K562 (cell line): ENCODE measurements at regions not wholly inside any gene's neighbourhood (a gene's known extent, or its start where the extent isn't known, plus 50 kb on each side); places are given as distances from the start of the nearest gene placed in this dataset.

Source experiments
- ATAC-seq: fragments of 200-7000 bp; cut with Tn5 transposase; 3 replicates; pipeline ENCODE4 v1.9.1; 2020; ENCODE audit warnings: moderate library complexity
- BruUV-seq: library from RNA; stranded (reverse); fragments of 400-500 nt; replicated peaks from 2 replicates; lab custom pipeline; 2021; lab: Mats Ljungman, UMichigan
- CTCF ChIA-PET: fragments of 300-600 bp; formaldehyde crosslinking; extraction: SDS; loops from one replicate; lab custom pipeline; 2021; ENCODE audit warnings: low intra/inter-chr PET ratio; lab: Yijun Ruan, JAX
- POLR2A ChIA-PET: fragments of 300-600, 350-650 bp; sonication (Branson Sonifier 250); formaldehyde crosslinking; extraction: SDS; loops from one replicate; lab custom pipeline; 2021; ENCODE audit warnings: antibody characterized with exemption, inconsistent platforms; lab: Yijun Ruan, JAX
- DNase-seq, 4 experiments: peaks; one replicate each; pipeline versions ENCODE4 v3.0.0 to v3.0.0-alpha.2; 2011 to 2018; ENCODE audit warnings: low spot score in 3 of 4, mixed read lengths in 3 of 4; ENCODE audit errors: extremely low read depth in 1 of 4
- FAIRE-seq: peaks from 2 replicates; lab custom pipeline; 2011; peaks lifted over from hg19 to GRCh38; lab: Jason Lieb, UNC
- H2AFZ ChIP-seq: 2 replicates; pipeline ENCODE4 v1.6.0; 2011; ENCODE audit warnings: low read depth, low read length, control low read depth, inconsistent platforms
- H3K27ac ChIP-seq: fragments of 200-600 bp; 3 replicates; pipeline ENCODE4 v1.8.0; 2011; ENCODE audit warnings: low read depth, mild to moderate bottlenecking, control low read depth, inconsistent platforms, low read length, moderate library complexity, mixed read lengths; ENCODE audit errors: extremely low read depth
- H3K27me3 ChIP-seq, 2 experiments: fragments of 300-600 bp in 1 of 2; 2 replicates in 1 of 2; 3 replicates in 1 of 2; pipeline versions ENCODE4 v1.6.0 to v1.8.0; 2011; ENCODE audit warnings: inconsistent platforms in 2 of 2, low read length in 2 of 2, mild to moderate bottlenecking in 1 of 2, mixed read lengths in 1 of 2, moderate library complexity in 1 of 2; ENCODE audit not compliant: control insufficient read depth in 2 of 2, insufficient read depth in 2 of 2
- H3K36me3 ChIP-seq: fragments of 300-600 bp; 3 replicates; pipeline ENCODE4 v1.8.0; 2011; ENCODE audit warnings: mild to moderate bottlenecking, low read length, inconsistent platforms; ENCODE audit not compliant: control insufficient read depth, insufficient read depth
- H3K4me1 ChIP-seq, 2 experiments: fragments of 200-600 bp in 1 of 2; replicated peaks in 1 of 2; 2 replicates in 1 of 2; 3 replicates in 1 of 2; pipeline versions ENCODE4 v1.5.1 to v1.8.0; 2011; ENCODE audit warnings: inconsistent platforms in 2 of 2, low read length in 2 of 2, mild to moderate bottlenecking in 1 of 2, mixed read lengths in 1 of 2, moderate library complexity in 1 of 2; ENCODE audit not compliant: control insufficient read depth in 2 of 2, insufficient read depth in 2 of 2
- H3K4me2 ChIP-seq: 2 replicates; pipeline ENCODE4 v1.6.1; 2011; ENCODE audit warnings: low read length, control low read depth, inconsistent platforms, mixed read lengths; ENCODE audit not compliant: insufficient read depth
- H3K4me3 ChIP-seq: fragments of 200-600 bp; sonication (generic), shearing (Covaris generic); 2 replicates; pipeline ENCODE4 v1.5.1; 2016; ENCODE audit warnings: control low read depth, inconsistent platforms
- H3K79me2 ChIP-seq: fragments of 200-600 bp; 3 replicates; pipeline ENCODE4 v1.8.0; 2011; ENCODE audit warnings: low read length, inconsistent platforms; ENCODE audit not compliant: control insufficient read depth, insufficient read depth
- H3K9ac ChIP-seq, 2 experiments: 2 replicates each; pipeline versions ENCODE4 v1.6.0 to v1.6.1; 2011; ENCODE audit warnings: low read depth in 2 of 2, low read length in 2 of 2, control low read depth in 1 of 2, inconsistent platforms in 1 of 2, mild to moderate bottlenecking in 1 of 2, mixed read lengths in 1 of 2; ENCODE audit not compliant: insufficient read depth in 1 of 2
- H3K9me1 ChIP-seq: one replicate; pipeline ENCODE4 v1.6.0; 2011; ENCODE audit warnings: inconsistent platforms, mild to moderate bottlenecking, low read length, moderate library complexity; ENCODE audit not compliant: control insufficient read depth, insufficient read depth
- H3K9me3 ChIP-seq: replicated peaks from 2 replicates; pipeline ENCODE4 v1.5.1; 2011; ENCODE audit warnings: low read depth, low read length, inconsistent platforms; ENCODE audit not compliant: control insufficient read depth, insufficient read depth
- H4K20me1 ChIP-seq: replicated peaks from 2 replicates; pipeline ENCODE4 v1.6.1; 2011; ENCODE audit warnings: low read length, inconsistent platforms, mixed read lengths; ENCODE audit not compliant: control insufficient read depth, insufficient read depth
- CHD2 ChIP-seq: IDR thresholded peaks from 2 replicates; pipeline ENCODE4 v1.6.1; 2011; ENCODE audit warnings: low read depth, low read length
- HMBOX1 ChIP-seq: sonication (generic); IDR thresholded peaks from 2 replicates; pipeline ENCODE4 v1.6.1; 2016
- KLF1 ChIP-seq: fragments of 450-650 bp; IDR thresholded peaks from 2 replicates; pipeline ENCODE4 v1.6.1; 2016; ENCODE audit warnings: missing genetic modification characterization, missing compliant biosample characterization
- NBN ChIP-seq: fragments of 450-650 bp; IDR thresholded peaks from 2 replicates; pipeline ENCODE4 v1.6.1; 2016; ENCODE audit warnings: low read depth, mild to moderate bottlenecking
- NFRKB ChIP-seq: fragments of 450-650 bp; IDR thresholded peaks from 2 replicates; pipeline ENCODE4 v1.6.1; 2016; ENCODE audit warnings: low read depth
- PBX2 ChIP-seq, 2 experiments: IDR thresholded peaks in 1 of 2; conservative IDR thresholded peaks in 1 of 2; 2 replicates each; pipeline ENCODE4 v1.6.1; 2016; ENCODE audit warnings: low read depth in 2 of 2, mild to moderate bottlenecking in 1 of 2, missing compliant biosample characterization in 1 of 2, missing genetic modification characterization in 1 of 2, moderate library complexity in 1 of 2
- RB1 ChIP-seq: fragments of 450-650 bp; IDR thresholded peaks from 2 replicates; pipeline ENCODE4 v1.6.1; 2017; ENCODE audit warnings: low read depth, mild to moderate bottlenecking
- RFX7 ChIP-seq: fragments of 250-450 bp; sonication (Bioruptor Pico); IDR thresholded peaks from 2 replicates; pipeline ENCODE4 v1.5.1; 2021; ENCODE audit warnings: mild to moderate bottlenecking
- SMARCE1 ChIP-seq: fragments of 450-650 bp; IDR thresholded peaks from 2 replicates; pipeline ENCODE4 v1.7.1; 2016; ENCODE audit warnings: mild to moderate bottlenecking
- TRIM28 ChIP-seq: fragments of 450-650 bp; IDR thresholded peaks from 2 replicates; pipeline ENCODE4 v1.6.1; 2017
- ZBTB5 ChIP-seq: fragments of 450-650 bp; IDR thresholded peaks from 2 replicates; pipeline ENCODE4 v1.6.1; 2017; ENCODE audit warnings: antibody characterized with exemption
- ZC3H8 ChIP-seq: fragments of 450-650 bp; IDR thresholded peaks from 2 replicates; pipeline ENCODE4 v1.6.1; 2017
- ZNF699 ChIP-seq: fragments of 250-450 bp; sonication (Bioruptor Pico); IDR thresholded peaks from 2 replicates; pipeline ENCODE4 v1.8.0; 2021; ENCODE audit warnings: mild to moderate bottlenecking, moderate library complexity; ENCODE audit not compliant: insufficient replicate concordance
- WGBS: fragments of 100-300 bp; shearing (Covaris generic); methylation state at CpG from one replicate; pipeline ENCODE4 v1.1.6; 2016; ENCODE audit warnings: low coverage, mixed read lengths; ENCODE audit not compliant: insufficient coverage; ENCODE audit errors: missing lambda C conversion rate; 5-methylcytosine and 5-hydroxymethylcytosine counted together
- in situ Hi-C: fragments of 300-500 bp; cut with MboI; formaldehyde crosslinking; loops from 4 replicates; pipeline ENCODE4 v1.15.0; 2018; ENCODE audit warnings: inconsistent platforms, mixed read lengths
- intact Hi-C: fragments of 100-400 bp; cut with micrococcal nuclease; formaldehyde crosslinking; loops from 2 replicates; pipeline ENCODE4 v1.14.2; 2022

GRCh38 chr18:57942493-57942892, 101.5 kb upstream of the NEDD4L start:
- H3K9me3 ChIP-seq, result no peaks in the 10 kb centered on the region
- CTCF ChIA-PET, result no interaction called here
- no peak overlapping the region for H3K9ac ChIP-seq
- ATAC-seq (no peak), DNase-seq (no peak), FAIRE-seq (no peak)
- 60% methylated on average over 1 of the region's 1 CpG for WGBS
- no TSS peak for BruUV-seq
- no peaks in the 10 kb centered on the region for H3K79me2 ChIP-seq
- in situ Hi-C loops (no loop called here), intact Hi-C loops (no loop called here)
- no peaks in the 10 kb centered on the region for H3K36me3 ChIP-seq
- no peaks in the 10 kb centered on the region for H3K4me1 ChIP-seq
- TF ChIP-seq TRIM28 (no peak), ZC3H8 (no peak), NBN (no peak), ZNF699 (CRISPR knock-in tag) (no peak), PBX2 (CRISPR knock-in tag; IDR thresholded peaks at IDR 0.05; ENCODE audit: low read depth) (no peak), PBX2 (tag; conservative IDR thresholded peaks at IDR 0.05; ENCODE audit: low read depth) (no peak), KLF1 (no peak), HMBOX1 (no peak), ZBTB5 (no peak), NFRKB (no peak), CHD2 (no peak), SMARCE1 (no peak), RB1 (no peak), RFX7 (CRISPR knock-in tag) (no peak)
- no peak overlapping the region for H2AFZ ChIP-seq
- no peaks in the 10 kb centered on the region for H3K9me1 ChIP-seq
- POLR2A ChIA-PET, result interaction anchor here (0.6 to 2.2 kb wide), 2 partner anchors 9 kb away, joined by 3 to 5 read pairs; no protein-coding TSS in a partner anchor
- no peaks in the 10 kb centered on the region for H4K20me1 ChIP-seq
- H3K27me3 ChIP-seq, result peaks cover 0 to 6% of the 10 kb centered on the region in 2 experiments; a peak in 2 of 5 replicates
- no peak overlapping the region for H3K4me2 ChIP-seq
- H3K4me3 ChIP-seq, result no peak overlapping the region
- H3K27ac ChIP-seq, result no peak overlapping the region
